ENCODE measurements at regions not wholly inside any gene's neighbourhood (a gene's known extent, or its start where the extent isn't known, plus 50 kb on each side); places are given as distances from the start of the nearest gene placed in this dataset.
A peak's percentile ranks its signal among the peaks of the same experiment; 100 is the strongest.

DNA sequence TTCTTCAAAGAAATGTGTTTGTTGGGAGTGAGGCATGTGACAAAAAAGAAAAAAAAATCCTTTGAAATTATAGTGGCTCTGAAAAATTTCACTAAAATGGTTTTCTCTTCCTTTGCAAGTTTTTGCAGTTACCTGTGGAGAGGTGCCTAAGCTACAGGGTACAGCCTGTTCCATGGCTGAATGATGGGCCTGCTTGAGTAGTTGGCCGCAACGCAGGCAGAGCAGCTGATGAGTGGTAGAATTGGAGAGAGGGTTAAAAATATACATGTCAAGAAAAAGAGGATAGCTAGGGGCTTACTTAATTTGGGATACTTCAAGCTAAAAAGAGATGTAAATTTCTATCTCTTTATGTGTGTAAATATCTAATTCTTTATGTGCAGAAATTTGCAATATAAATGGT is 629.1 kb upstream of the SLC10A2 start:
- no peak for DNase-seq
- no peaks in the 10 kb centered on the region for H3K27me3 Mint-ChIP-seq (ENCODE audit: unreplicated experiment)
- no peak overlapping the region for H3K4me3 Mint-ChIP-seq (ENCODE audit: unreplicated experiment)
- H3K27ac Mint-ChIP-seq (ENCODE audit: unreplicated experiment): no peak overlapping the region
- peaks cover 2% of the 10 kb centered on the region for H3K4me1 Mint-ChIP-seq (ENCODE audit: low read depth, unreplicated experiment)
- TF ChIP-seq, protein P1, sequence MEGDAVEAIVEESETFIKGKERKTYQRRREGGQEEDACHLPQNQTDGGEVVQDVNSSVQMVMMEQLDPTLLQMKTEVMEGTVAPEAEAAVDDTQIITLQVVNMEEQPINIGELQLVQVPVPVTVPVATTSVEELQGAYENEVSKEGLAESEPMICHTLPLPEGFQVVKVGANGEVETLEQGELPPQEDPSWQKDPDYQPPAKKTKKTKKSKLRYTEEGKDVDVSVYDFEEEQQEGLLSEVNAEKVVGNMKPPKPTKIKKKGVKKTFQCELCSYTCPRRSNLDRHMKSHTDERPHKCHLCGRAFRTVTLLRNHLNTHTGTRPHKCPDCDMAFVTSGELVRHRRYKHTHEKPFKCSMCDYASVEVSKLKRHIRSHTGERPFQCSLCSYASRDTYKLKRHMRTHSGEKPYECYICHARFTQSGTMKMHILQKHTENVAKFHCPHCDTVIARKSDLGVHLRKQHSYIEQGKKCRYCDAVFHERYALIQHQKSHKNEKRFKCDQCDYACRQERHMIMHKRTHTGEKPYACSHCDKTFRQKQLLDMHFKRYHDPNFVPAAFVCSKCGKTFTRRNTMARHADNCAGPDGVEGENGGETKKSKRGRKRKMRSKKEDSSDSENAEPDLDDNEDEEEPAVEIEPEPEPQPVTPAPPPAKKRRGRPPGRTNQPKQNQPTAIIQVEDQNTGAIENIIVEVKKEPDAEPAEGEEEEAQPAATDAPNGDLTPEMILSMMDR (IDR thresholded peaks at IDR 0.05; ENCODE audit: partially characterized antibody, unreplicated experiment): no peak
- peaks cover 2% of the 10 kb centered on the region for H3K9me3 Mint-ChIP-seq (ENCODE audit: unreplicated experiment)
- H3K36me3 Mint-ChIP-seq (ENCODE audit: unreplicated experiment): no peaks in the 10 kb centered on the region

DNA sequence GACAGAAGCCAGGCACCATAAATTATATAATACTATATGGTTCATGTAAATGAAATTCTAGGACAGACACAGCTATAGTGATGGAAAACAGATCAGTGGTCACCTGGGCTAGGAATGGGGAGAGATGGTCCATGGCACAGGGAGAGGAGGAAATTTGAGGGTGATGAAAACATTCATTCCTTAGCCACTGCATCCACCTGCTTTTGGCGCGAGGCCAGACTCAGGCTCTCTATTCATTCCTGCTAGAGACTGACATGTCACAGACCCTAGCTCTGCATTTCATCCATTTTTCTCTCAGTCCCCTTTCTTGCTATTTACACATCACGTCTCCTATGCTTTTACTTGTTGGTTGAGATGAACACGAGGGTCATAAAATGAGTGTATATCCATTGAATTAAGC is 628.3 kb upstream of the SLC10A2 start:
- TF ChIP-seq, protein P1 (IDR thresholded peaks at IDR 0.05; ENCODE audit: partially characterized antibody, unreplicated experiment): no peak
- peaks cover 6% of the 10 kb centered on the region for H3K4me1 Mint-ChIP-seq (ENCODE audit: low read depth, unreplicated experiment)
- no peaks in the 10 kb centered on the region for H3K36me3 Mint-ChIP-seq (ENCODE audit: unreplicated experiment)
- peaks cover 2% of the 10 kb centered on the region for H3K9me3 Mint-ChIP-seq (ENCODE audit: unreplicated experiment)
- peak; percentile 19 for DNase-seq
- no peak overlapping the region for H3K27ac Mint-ChIP-seq (ENCODE audit: unreplicated experiment)
- no peaks in the 10 kb centered on the region for H3K27me3 Mint-ChIP-seq (ENCODE audit: unreplicated experiment)
- no peak overlapping the region for H3K4me3 Mint-ChIP-seq (ENCODE audit: unreplicated experiment)

DNA sequence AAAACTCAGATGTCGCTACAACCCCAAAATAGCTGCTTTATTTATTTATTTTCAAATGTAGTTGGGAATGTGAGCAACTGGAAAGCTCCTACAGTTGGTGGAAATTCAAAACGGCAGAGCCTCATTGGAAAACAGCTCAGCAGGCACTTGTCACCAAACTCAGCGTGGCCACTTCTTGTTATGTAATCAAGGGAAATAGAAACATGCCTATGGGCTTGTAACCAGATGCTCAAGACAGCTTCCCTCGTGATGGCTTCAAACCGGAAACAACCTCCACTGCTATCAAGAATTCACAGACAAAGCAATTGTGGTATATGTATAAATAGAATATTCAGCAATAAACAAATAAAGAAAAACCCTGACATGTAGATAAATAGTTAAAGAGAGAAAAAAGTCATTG is 627.8 kb upstream of the SLC10A2 start:
- no peak overlapping the region for H3K27ac Mint-ChIP-seq (ENCODE audit: unreplicated experiment)
- H3K9me3 Mint-ChIP-seq (ENCODE audit: unreplicated experiment): peaks cover 2% of the 10 kb centered on the region
- H3K27me3 Mint-ChIP-seq (ENCODE audit: unreplicated experiment): no peaks in the 10 kb centered on the region
- H3K4me3 Mint-ChIP-seq (ENCODE audit: unreplicated experiment): no peak overlapping the region
- peaks cover 4% of the 10 kb centered on the region for H3K4me1 Mint-ChIP-seq (ENCODE audit: low read depth, unreplicated experiment)
- TF ChIP-seq, protein P1 (IDR thresholded peaks at IDR 0.05; ENCODE audit: partially characterized antibody, unreplicated experiment): no peak
- DNase-seq: no peak
- no peaks in the 10 kb centered on the region for H3K36me3 Mint-ChIP-seq (ENCODE audit: unreplicated experiment)

DNA sequence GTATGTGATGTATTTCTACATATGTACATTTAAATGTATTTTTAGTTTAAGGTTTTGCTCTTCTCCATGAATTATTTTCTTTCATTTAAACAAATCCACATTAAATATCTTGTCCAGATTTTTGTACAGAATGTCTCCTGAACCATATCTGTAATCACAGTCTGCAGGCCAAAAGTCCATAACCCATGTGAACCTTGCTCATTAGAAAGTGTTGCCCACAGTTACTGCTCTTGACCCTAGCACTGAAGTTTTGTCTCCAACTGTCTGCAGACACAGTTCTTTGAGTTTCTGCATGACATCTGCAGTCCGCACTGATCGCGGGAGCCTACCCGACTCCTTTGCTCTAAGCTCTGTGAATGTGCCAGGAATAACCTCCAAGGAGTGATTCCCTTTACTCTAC is 626.2 kb upstream of the SLC10A2 start:
- no peak overlapping the region for H3K4me3 Mint-ChIP-seq (ENCODE audit: unreplicated experiment)
- TF ChIP-seq, protein P1 (IDR thresholded peaks at IDR 0.05; ENCODE audit: partially characterized antibody, unreplicated experiment): no peak
- no peak overlapping the region for H3K27ac Mint-ChIP-seq (ENCODE audit: unreplicated experiment)
- H3K4me1 Mint-ChIP-seq (ENCODE audit: low read depth, unreplicated experiment): peaks cover 4% of the 10 kb centered on the region
- DNase-seq: no peak
- H3K36me3 Mint-ChIP-seq (ENCODE audit: unreplicated experiment): no peaks in the 10 kb centered on the region
- H3K9me3 Mint-ChIP-seq (ENCODE audit: unreplicated experiment): peaks cover 2% of the 10 kb centered on the region
- H3K27me3 Mint-ChIP-seq (ENCODE audit: unreplicated experiment): no peaks in the 10 kb centered on the region

DNA sequence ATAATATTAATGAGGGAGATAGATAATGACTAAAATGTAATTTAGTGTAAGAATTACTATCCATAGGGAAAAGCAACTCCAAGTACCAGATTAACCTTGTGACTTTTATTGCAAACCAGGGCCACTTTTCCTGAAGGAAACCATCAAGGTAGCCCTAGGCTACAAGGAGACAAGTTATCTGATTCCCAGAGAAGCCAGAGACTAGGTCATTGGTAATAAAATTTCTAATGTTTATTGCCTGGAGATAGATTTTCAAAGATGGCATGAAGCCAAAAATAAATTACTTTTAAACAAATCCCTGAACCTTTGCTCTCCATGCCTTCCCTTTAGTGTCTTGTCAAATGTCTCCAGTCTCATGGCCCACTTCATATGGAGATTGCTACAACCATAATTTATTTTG is 610.1 kb upstream of the SLC10A2 start:
- Mint-ChIP-seq H3K4me3 (ENCODE audit: unreplicated experiment) (no peak overlapping the region), H3K36me3 (ENCODE audit: unreplicated experiment) (no peaks in the 10 kb centered on the region), H3K27ac (ENCODE audit: unreplicated experiment) (no peak overlapping the region), H3K9me3 (ENCODE audit: unreplicated experiment) (no peaks in the 10 kb centered on the region), H3K27me3 (ENCODE audit: unreplicated experiment) (no peaks in the 10 kb centered on the region), H3K4me1 (ENCODE audit: low read depth, unreplicated experiment) (no peaks in the 10 kb centered on the region)
- TF ChIP-seq, protein P1 (IDR thresholded peaks at IDR 0.05; ENCODE audit: partially characterized antibody, unreplicated experiment): no peak
- DNase-seq: no peak
